BJ (cell line): ENCODE measurements at regions not wholly inside any gene's neighbourhood (a gene's known extent, or its start where the extent isn't known, plus 50 kb on each side); places are given as distances from the start of the nearest gene placed in this dataset.

Source experiments
- CTCF ChIA-PET: fragments of 350-600 bp; formaldehyde crosslinking; extraction: SDS; loops from one replicate; lab custom pipeline; 2021; ENCODE audit warnings: antibody characterized with exemption, inconsistent platforms; lab: Yijun Ruan, JAX
- POLR2A ChIA-PET: fragments of 300-600 bp; sonication (Branson Sonifier 250); formaldehyde crosslinking; extraction: SDS; loops from one replicate; lab custom pipeline; 2021; ENCODE audit warnings: antibody characterized with exemption; lab: Charles Lee
- DNase-seq: peaks from one replicate; pipeline ENCODE4 v3.0.0-alpha.2; 2011; ENCODE audit warnings: low read depth
- H3K27me3 ChIP-seq: 2 replicates; pipeline ENCODE4 v1.6.0; 2011; ENCODE audit warnings: low read length; ENCODE audit not compliant: control insufficient read depth, insufficient read depth
- H3K36me3 ChIP-seq: 2 replicates; pipeline ENCODE4 v1.5.1; 2011; ENCODE audit warnings: low read length; ENCODE audit not compliant: control insufficient read depth, insufficient read depth
- H3K4me3 ChIP-seq: 2 replicates; pipeline ENCODE4 v1.5.1; 2011; ENCODE audit warnings: low read depth, mild to moderate bottlenecking, control low read depth, low read length
- CTCF ChIP-seq: IDR thresholded peaks from 2 replicates; pipeline ENCODE4 v1.5.1; 2011; ENCODE audit warnings: low read depth, mild to moderate bottlenecking, control low read depth, inconsistent platforms, low read length, moderate library complexity; ENCODE audit not compliant: insufficient read depth

DNA sequence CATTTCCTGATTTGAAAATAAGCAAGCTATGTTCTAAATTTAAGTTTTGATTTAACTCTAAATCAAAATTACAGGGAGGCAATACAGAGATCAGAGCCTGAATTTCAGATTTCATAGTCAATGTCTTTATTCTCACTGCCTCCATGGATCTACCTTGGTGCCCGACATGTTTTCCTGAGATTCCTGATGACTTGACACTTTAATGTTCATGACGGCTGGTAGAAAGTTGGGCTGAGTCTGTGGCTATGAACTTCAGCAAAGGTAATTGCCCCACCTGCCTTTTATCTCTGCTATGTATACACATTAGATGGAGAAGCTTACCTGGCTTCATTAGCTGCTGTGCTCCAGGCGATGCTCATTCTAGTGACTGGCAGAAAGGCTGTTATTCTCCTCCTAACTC, 1390.5 kb upstream of the CELF4 start:
- Histone ChIP-seq H3K36me3 (no peaks in the 10 kb centered on the region), H3K27me3 (no peaks in the 10 kb centered on the region), H3K4me3 (no peak overlapping the region)
- no peak for DNase-seq
- no peak for TF ChIP-seq CTCF
- ChIA-PET CTCF (no interaction called here), POLR2A (no interaction called here)

- H3K36me3 ChIP-seq = no peaks in the 10 kb centered on the region
- CTCF ChIA-PET = no interaction called here
- no peak for DNase-seq
- no peak for TF ChIP-seq CTCF
- no peaks in the 10 kb centered on the region for H3K27me3 ChIP-seq
- POLR2A ChIA-PET = no interaction called here
- H3K4me3 ChIP-seq = no peak overlapping the region
These were observed 1386.0 kb upstream of the CELF4 start for GRCh38 chr18:38951633-38952032.

GRCh38 chr18:38948436-38948835, 1382.8 kb upstream of the CELF4 start:
- no peak for DNase-seq
- ChIA-PET CTCF (no interaction called here), POLR2A (no interaction called here)
- H3K4me3 ChIP-seq = no peak overlapping the region
- no peaks in the 10 kb centered on the region for H3K27me3 ChIP-seq
- no peaks in the 10 kb centered on the region for H3K36me3 ChIP-seq
- TF ChIP-seq CTCF = no peak

- no peaks in the 10 kb centered on the region for H3K36me3 ChIP-seq
- TF ChIP-seq CTCF = no peak
- H3K27me3 ChIP-seq = no peaks in the 10 kb centered on the region
- DNase-seq = no peak
- ChIA-PET CTCF (no interaction called here), POLR2A (no interaction called here)
- H3K4me3 ChIP-seq = no peak overlapping the region
These were observed 1378.9 kb upstream of the CELF4 start for GRCh38 chr18:38944446-38945024.

DNA sequence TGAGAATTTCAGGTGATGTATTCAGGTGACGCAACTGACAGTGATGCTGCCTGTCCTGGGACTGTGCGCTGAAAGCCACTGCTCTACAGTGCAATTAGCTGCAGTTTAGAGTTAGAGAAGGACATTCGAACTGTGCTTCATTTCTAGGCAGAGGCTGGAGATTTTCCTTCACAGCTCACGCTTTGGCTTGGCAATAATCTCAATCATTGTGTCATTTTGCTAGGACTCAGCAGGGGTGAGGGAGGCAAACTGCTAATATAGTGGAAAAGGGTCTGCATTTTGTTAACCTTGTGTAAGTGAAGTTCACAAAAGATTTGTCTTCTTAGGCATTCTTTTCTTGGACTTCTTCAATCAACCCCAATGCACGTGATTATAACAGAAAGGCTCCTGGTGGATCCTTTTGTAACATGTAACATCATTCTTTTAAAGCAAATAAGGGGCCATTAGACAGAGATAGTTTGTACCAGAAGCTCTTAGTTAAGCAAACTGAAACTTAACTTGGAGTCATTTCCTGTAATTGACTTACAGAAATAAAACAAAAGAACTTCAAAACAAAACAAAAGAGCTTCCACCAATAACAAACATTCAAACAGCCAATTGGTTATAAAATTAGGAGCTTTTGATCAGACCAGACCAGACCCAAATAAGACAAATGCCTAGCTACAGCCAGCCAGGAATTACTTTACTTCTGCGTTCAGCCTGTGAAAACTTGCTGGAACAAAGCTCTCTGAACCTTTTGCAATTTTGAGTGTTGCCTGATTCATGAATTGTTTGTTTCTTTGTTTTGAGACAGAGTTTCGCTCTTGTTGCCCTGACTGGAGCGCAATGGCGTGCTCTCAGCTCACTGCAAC, 1376.3 kb upstream of the CELF4 start:
- no peak for TF ChIP-seq CTCF
- POLR2A ChIA-PET = no interaction called here

More for the DNA sequence above, 1376.3 kb upstream of the CELF4 start:
- Histone ChIP-seq H3K36me3 (no peaks in the 10 kb centered on the region), H3K27me3 (no peaks in the 10 kb centered on the region), H3K4me3 (no peak overlapping the region)
- CTCF ChIA-PET = interaction anchor here (1.3 kb wide), 1 partner anchor 12 kb away, joined by 3 read pairs; no protein-coding TSS in a partner anchor
- DNase-seq = no peak
